DMS79 (cell line): ENCODE measurements at regions not wholly inside any gene's neighbourhood (a gene's known extent, or its start where the extent isn't known, plus 50 kb on each side); places are given as distances from the start of the nearest gene placed in this dataset.

Experiments used
- DNase-seq: peaks from one replicate; lab custom pipeline; 2025; lab: John Stamatoyannopoulos, UW

DNA sequence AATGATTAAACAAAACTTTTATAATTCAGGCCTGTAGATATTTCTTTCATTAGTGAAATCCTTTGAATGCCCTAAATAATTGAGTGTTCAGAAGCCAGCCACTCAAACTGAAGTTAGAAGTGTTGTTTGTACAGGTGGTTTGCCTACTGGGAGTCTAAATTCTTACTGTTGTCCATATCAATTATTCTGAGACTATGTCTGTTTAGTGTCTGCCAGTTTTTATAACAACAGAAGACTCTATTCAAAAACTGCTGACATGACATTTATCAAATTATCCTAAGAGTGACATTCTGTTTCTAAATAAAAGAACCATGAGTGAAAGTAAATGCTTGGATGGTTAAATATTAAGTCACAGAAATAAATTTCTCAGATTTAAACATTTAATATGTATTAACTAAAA is 375.1 kb downstream of the FAT4 start:
- DNase-seq, result no peak

DNA sequence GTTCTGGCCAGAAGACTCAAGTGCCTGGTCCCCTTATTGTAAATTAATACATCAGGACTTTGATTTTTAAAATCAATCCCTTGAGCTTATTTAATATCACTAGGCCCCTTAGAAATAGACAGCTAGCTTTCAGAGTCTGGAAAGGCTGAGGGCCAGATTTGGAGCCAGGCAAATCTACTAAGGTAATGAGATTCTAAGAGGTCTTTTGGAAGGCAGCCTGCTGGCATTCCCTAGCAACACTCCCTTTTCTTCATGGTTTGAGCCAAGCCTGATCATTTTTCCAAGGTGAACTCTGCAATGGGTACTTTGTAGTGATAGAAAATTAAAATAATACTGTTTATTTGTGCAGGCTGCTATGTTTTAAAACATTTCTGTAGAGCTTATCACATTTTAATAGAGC is 378.5 kb downstream of the FAT4 start:
- DNase-seq, result no peak

DNA sequence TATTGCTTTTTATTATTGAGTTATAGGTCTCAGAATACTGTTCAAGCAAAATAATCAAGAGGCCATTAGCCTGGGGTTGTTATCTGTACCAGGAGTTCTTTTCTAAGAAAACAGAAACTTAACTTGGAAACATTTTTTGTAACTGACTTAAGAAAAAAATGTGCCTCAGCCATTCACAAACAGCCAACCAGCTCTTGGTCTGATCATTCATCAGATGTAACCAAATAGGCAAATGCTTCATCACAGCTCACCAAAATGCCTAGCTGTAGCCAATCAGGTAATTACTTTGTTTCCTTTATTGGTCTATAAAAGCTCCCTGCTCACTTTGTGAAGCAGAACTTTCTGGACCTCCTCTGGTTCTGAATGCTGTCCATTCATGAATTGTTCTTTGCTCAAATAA is 387.7 kb downstream of the FAT4 start:
- no peak for DNase-seq

DNA sequence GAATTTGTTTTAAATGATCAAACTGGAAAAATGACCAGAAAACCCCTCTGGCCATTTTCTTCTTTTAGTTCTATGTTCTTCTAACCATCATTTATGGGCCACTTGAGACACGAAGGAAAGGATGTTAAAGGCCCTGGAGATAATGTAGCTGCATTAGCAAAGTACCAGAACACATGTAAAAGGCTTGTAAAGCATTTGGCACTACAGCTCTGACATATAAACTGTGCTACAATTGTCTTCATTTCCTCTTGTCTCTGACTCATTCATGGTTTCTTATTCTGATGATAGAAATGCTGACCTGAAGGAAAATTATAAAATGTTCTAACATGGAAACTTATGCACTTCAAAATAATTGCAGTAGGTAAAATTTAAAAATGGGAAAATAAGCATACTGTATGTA is 388.7 kb downstream of the FAT4 start:
- no peak for DNase-seq

DNA sequence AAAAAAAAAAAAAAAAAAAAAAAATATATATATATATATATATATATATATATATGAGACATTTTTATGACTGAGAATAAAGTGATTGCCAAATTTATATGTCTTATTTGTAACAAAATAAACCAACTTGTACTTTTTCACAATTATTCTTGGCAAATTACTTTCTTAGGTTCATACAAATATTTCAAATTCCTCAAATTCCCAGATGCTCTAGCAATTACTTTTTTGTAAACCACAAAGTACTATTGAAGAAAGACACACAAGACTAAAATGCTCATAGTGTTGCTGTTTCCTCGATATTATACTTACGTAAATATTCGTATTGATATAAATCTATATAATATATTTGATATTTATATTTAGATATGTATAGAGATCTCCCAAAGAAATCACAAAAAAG is 390.0 kb downstream of the FAT4 start:
- DNase-seq, result no peak

DNA sequence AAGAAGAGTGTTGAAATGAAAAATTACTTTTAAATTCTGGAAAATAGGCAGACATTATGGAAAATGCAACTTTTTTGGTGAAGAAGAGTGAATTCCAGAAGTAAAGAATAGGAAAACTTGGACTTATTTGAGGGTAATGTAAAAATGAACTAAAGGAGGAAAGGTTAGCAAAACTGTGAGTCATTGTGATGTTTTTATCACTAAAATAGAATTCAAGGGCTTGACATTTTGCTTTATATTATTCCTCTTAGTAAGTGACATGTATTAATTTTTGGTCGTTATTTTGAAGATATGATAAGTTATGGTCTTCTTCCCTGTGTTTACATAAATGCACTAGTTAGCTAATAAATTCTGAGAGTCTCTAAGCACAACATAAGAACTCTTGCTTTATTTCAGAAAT is 390.9 kb downstream of the FAT4 start:
- no peak for DNase-seq

DNA sequence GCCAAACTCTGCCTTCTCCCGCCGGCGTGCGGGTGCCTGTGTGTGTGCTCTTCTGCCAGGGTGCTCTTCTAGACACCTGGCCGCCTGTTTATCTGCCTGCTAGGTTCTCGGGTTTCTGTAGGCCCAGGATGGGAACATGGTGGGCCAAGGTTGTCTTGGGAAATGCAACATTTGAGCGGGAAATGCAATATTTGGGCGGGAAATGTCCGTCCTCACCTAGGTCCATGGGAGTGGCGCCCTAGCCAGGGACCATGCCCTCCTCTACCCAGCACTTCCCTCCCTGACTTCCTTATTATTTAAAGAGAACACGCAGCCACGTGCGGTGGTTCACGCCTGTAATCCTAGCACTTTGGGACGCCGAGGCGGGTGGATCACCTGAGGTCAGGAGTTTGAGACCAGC is 392.6 kb downstream of the FAT4 start:
- no peak for DNase-seq

DNA sequence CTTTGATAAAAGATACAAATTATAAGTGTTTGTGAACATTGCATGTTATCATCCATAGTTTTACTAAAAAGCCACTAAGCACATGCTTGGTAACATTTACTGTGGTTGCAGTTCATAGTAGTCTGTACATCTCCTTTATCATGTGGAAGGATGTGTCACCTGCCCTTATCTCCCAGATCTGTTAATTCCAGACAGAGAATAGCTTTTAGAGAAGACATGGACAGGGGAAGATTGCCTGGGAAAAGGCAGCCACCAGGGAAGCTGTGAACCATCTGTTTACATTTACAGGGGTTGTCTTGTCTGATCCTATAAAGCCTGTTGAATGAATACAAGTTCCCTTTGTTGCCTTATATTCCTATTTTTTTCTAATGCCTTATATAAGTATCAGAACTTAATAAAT is 396.0 kb downstream of the FAT4 start:
- no peak for DNase-seq

DNA sequence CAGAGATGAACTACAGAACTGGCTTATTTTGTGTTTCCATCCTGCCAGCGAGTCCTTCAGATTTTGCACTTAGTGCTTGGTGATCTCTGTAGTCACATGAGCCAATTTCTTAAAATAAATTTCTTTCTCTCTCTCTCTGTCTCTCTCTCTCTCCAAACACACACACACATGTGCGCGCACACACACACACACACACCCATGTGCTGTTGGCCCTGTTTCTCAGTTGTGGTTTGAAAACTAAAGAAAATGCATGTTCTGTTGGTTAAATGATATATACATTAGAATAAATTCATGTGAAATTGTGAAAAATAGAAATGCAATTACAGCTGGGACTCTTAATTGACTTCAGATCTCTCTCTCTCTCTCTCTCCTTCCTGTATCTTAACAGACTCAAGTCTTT is 399.3 kb downstream of the FAT4 start:
- DNase-seq, result no peak

DNA sequence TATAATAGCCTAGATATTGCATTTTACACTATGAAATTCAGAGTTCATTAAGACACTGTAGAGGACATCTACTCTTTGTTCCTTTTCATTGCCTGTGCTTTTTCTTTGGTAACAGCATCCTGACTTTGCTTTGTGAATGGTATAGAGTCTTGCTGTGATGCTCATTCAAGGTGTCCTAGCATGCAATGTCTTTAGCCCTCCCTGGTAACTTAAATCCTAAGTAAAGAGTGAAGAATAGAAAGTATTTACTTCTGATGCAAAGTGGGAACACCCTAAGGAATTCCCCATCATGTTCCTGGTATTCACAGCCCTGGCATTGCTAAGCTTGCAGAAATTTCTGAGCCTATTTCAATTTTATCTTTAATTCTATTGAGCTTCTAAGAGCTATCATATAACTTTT is 400.1 kb downstream of the FAT4 start:
- DNase-seq, result no peak

DNA sequence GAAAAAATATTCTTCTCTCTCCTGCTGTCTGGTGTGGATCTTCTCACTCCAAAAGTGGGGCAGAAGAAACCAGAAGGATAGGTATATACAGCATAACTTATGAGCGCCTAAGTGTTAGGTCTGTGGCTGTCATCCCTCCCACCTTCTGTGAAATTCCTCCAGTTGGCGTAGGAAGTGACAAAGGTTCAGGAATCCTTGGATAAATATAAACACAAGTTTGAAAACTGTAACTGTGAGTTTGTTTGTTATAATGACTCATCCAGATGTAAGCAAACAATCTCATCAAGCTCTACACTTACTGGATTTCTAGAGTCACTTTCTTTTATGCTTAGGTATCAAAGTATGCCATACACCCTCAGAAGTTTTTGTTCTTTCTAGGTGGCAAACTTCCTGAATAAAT is 405.2 kb downstream of the FAT4 start:
- no peak for DNase-seq

DNA sequence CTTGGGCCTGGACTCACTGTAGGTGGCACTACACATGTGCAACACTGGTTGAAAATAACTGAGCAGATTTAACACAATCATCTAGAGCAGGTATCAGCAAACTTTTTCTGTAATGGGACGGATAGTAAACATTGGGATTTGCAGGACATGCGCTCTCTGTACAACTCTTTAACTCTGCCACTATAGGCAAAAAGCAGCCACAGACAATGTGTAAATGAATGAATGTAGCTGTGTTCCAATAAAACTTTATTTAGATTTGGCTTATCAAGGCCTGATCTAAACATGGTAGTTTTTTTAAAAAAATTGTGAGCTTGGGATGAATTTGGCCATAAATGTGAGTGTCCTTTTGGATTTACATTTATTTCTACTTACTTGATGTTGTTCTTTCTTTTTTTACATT is 407.3 kb downstream of the FAT4 start:
- no peak for DNase-seq

DNA sequence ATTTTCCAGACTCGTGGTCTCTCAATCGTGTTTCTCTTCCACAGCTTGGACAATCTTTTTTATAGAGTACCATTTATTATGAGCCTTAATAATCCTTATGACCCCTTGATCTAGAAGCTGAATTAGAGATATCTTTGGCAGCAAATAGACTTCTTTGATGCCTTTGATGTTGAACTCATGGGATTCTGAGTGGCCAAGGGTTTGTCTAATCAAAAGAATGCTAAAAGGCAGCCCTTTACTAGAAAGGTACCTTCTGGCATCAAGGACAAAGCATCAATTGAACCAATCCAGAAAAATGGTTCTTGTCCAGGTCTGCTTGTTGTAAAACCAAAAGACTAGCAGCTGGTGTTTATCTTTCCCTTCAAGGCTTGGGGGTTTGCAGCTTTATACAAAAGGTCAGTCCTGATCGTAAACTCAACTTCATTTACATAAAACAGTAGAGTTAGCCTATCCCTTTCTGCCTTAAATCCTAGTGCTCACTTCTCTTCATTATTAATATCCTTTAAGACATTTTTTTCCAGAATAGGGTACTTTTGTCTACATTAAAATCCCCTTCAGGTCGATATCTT is 411.3 kb downstream of the FAT4 start:
- DNase-seq, result no peak

DNA sequence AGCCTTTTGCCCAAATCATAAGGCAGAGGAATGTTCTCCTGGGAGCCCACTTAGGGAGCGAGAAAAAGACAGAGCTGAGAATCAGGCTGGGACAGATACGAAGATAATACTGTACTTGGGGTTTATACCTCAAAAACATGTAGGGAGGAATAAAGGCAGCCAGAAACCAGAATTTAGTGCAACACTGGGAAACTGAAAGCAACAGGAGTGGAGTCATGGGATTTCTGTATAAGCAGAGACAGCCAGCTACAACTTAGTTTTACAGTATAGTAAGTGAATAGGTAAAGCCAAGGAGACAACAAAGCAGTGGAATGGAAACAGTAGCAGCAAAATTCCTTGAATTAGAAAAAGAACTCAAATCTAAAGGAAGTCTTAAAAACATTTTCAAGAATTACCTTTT is 413.2 kb downstream of the FAT4 start:
- no peak for DNase-seq

DNA sequence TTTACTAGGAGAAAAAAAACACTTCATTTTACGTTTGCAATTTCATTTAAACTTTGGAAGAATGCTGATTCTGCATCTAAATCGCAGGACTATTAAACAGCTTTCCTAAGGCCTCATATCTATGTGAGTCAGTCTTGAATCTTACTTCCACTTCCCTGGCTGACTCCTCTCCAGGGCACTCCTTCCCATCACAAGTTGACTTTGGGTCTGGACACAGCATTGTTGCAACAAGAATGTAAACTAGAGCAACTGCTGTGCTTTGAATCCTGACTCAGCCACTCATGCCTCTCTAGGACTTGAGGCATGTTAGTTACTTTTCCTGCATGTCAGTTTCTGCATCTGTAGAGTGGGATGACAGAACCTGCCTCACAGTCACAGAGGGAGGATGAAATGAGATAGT is 413.8 kb downstream of the FAT4 start:
- DNase-seq, result no peak

DNA sequence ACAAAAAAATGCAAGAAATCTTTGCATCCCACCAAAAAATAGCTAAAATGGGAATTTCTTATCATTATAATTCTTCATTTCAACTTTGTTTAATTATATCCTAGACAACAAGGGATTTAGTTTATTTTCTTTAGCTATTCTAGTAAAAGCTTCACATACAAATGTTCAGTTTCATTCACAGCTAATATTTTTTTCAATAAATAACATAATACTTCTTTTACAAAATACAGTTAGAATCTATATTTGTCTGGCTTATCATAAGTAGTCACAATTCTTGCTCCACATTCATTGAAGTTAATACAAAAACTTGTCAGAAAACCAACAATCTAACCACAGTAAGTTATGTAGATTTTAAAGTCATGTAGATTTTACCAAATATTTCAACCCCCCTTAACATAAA is 414.4 kb downstream of the FAT4 start:
- DNase-seq, result no peak

DNA sequence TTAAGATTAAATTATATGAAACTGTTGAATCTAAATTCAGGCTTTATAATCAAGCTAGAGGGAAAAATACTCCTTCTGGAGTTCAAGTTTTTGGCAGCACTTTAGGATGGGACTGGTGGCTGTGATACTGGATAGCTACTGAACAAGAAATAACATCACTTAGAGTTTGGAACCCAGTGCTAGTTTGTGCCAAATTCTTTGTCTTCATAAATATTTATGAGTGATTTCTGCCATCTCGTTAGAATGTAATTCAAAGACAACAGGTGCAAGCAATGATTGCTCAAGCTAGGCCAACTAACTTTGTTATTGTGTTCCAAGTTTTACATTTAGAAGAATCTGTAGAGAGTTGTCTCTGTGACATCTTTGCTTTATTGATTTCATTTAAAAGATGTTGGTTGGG is 417.9 kb downstream of the FAT4 start:
- no peak for DNase-seq

DNA sequence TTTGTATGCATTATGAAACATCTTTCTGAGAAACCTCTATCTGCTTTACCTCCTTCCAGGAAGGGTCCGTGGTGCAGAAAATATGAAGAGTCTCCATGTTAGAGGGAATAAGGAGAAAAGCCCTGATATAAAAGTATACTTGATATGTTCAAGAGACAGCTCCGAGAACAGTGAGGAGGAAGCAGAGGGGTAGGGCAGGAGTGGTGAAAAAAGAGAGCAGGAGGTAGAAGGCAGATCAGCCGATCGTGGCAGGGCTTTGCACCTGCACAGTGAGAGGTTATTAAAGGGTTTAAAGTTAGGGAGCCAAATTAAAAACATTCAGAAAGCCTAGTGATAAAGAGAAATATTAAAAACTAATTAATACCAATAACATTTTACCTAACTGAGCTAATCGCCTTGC is 419.7 kb downstream of the FAT4 start:
- no peak for DNase-seq

DNA sequence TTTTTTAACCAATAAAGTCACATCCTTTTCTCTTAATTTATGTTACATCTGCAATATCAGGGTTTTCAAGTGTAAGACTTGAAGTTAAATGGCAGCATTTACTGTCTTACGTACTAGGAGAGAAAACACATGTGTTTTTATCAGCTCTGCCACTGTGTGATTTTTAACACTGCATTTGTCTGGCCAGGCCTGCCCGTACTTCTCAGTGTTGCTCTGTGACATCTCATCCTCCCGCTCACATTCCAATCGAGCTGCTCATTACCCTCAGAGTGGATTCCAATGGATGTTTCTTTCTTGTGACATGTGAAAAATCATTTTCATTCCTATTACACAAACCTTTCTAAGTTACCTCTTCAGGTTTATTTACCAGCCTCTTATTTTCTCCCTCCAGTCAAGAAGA is 420.3 kb downstream of the FAT4 start:
- no peak for DNase-seq

DNA sequence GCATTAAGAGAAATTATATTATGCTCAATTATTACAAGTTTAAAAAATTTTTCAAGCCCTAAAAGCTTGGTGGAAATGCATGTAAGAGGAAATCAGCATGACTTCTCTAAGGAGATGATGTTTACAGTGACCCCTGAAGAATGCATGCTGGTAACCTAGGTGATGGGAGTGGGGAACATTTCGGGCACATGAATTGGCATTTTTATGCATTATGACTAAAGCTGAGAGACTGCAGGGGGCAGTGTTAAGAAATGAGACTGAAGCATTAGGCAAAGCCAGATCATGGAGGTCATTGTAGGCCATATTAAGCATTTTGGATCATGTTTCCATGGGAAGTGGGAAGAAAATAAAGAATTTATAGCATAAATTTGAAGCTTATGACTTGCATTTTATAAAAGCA is 421.3 kb downstream of the FAT4 start:
- no peak for DNase-seq

DNA sequence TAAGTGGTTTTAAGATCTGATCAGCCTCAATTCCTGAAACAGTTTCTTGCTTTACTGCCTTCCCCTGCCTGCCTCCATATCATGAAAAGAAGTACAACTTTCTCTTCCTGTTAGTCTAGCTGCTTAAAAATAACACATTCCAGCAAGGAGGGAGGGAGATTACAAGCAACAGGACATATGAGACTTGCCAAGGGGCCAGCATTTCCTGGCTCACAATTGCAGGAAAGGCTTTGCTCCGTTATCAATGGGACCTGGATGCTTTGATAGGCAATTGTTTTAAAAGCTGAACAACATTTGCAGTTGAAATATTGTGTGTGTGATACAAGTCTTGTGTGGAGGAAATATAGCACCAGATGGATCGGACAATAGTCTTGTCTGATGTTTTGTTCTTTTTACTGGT is 425.0 kb downstream of the FAT4 start:
- no peak for DNase-seq

DNA sequence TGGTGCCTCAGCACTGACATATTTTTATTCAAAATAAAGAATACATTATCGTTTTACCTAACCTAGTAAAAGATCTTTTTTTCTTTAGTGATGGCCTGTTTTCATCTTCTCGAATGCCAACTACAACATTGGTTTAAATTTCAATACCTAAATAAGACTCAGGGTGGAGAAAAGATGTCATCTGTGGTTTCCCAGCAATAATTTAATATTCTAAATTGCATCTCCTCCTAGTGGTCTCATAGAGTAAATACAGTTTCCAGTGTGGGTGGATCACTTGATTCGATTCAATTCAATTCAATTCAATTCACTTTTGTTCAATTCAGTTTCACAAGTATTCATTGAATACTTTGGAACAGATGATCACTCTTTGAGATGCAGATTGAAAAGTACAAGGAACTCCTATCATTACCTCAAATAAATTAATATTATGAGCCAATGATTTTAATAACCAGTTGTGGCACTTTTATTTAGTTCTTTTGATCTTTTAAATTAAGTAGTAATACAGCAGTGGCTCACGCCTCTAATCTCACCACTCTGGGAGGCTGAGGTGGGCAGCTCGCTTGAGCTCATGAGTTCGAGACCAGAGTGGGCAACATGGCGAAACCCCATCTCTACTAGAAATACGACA is 427.2 kb downstream of the FAT4 start:
- no peak for DNase-seq

DNA sequence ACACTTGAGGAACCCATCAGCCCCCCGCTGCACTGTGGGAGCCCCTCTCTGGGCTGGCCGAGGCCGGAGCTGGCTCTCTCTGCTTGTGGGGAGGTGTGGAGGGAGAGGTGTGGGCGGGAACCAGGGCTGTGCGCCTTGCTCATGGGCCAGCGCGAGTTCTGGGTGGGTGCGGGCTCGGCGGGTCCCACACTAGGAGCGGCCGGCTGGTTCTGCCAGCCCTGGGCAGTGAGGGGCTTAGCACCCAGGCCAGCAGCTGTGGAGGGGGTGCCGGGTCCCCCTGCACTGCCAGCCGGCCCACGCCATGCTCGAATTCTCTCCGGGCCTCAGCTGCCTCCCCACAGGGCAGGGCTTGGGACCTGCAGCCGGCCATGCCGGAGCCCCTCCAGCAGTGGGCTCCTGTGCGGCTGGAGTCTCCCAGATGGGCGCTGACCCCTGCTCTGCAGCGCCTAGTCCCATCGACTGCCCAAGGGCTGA is 430.2 kb downstream of the FAT4 start:
- DNase-seq, result no peak

DNA sequence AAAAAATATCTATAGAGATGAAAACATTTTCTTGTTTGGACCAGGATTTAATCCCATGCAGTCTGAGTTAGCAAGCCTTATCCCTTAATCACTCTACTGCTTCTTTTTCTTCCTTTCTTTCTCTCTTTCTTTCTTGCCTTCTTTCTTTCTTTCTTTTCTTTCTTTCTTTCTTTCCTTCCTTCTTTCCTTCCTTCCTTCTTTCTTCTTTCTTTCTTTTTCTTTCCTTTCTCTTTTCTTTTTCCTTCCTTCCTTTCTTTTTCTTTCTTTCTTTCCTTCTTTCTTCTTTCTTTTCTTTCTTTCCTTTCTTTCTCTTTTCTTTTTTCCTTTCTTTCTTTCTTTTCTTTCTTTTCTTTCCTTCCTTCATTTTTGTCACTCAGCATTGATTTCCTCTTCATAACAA is 434.6 kb downstream of the FAT4 start:
- DNase-seq, result no peak

DNA sequence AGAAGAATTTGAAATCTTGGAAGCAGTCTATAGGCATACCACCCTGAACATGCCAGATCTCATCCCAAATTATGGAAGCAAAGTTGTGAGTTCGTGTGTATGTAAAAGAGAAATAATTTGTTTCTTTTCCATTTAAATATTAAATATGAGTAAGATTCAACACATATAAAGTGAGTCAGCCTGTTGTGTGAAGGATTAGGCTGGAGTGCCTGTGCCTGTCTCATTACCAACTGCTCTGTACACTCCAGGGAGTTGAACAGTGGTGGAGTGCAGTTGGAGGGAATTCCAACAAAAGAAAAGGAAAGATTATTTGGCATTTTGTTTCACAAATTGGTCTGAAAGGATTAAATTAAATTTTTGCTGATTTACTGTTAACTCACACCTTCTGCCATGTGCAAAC is 435.6 kb downstream of the FAT4 start:
- DNase-seq, result no peak
